DND-41 (cell line): ENCODE measurements at regions not wholly inside any gene's neighbourhood (a gene's known extent, or its start where the extent isn't known, plus 50 kb on each side); places are given as distances from the start of the nearest gene placed in this dataset.

Experiments used
- ATAC-seq: fragments of 200-7000 bp; cut with Tn5 transposase; 3 replicates; pipeline ENCODE4 v1.9.1; 2021; ENCODE audit warnings: low read depth; ENCODE audit not compliant: insufficient read depth
- DNase-seq: peaks from one replicate; pipeline ENCODE4 v3.0.0-alpha.2; 2020
- H2AFZ ChIP-seq: 2 replicates; pipeline ENCODE4 v1.6.0; 2012; ENCODE audit warnings: low read depth, low read length
- H3K27ac ChIP-seq: 2 replicates; pipeline ENCODE4 v1.5.1; 2012; ENCODE audit warnings: low read length, inconsistent platforms
- H3K27me3 ChIP-seq: fragments of 200-600 bp; sonication (generic); 2 replicates; pipeline ENCODE4 v1.6.0; 2012; ENCODE audit warnings: low read length, mild to moderate bottlenecking, inconsistent platforms; ENCODE audit not compliant: insufficient read depth, poor library complexity
- H3K36me3 ChIP-seq: 2 replicates; pipeline ENCODE4 v1.5.1; 2012; ENCODE audit warnings: low read length, inconsistent platforms; ENCODE audit not compliant: insufficient read depth
- H3K4me1 ChIP-seq: 2 replicates; pipeline ENCODE4 v1.5.1; 2012; ENCODE audit warnings: mild to moderate bottlenecking, low read length; ENCODE audit not compliant: insufficient read depth
- H3K4me2 ChIP-seq: 2 replicates; pipeline ENCODE4 v1.6.0; 2012; ENCODE audit warnings: mild to moderate bottlenecking, moderate library complexity, low read length, inconsistent platforms; ENCODE audit not compliant: insufficient read depth
- H3K4me3 ChIP-seq, 2 experiments: fragments of 200-600 bp in 1 of 2; shearing (Covaris generic) in 1 of 2; 2 replicates each; pipeline ENCODE4 v1.5.1; 2012 to 2016; ENCODE audit warnings: inconsistent platforms in 2 of 2, low read length in 2 of 2, mild to moderate bottlenecking in 2 of 2, low read depth in 1 of 2, moderate library complexity in 1 of 2
- H3K79me2 ChIP-seq: 2 replicates; pipeline ENCODE4 v1.6.0; 2012; ENCODE audit warnings: low read length, inconsistent platforms; ENCODE audit not compliant: insufficient read depth
- H3K9ac ChIP-seq: 2 replicates; pipeline ENCODE4 v1.6.0; 2012; ENCODE audit warnings: low read depth, mild to moderate bottlenecking, inconsistent platforms, low read length, moderate library complexity
- H3K9me3 ChIP-seq: 2 replicates; pipeline ENCODE4 v1.5.1; 2012; ENCODE audit warnings: low read length, moderate library complexity, mild to moderate bottlenecking, inconsistent platforms; ENCODE audit not compliant: insufficient read depth, severe bottlenecking
- H4K20me1 ChIP-seq: 2 replicates; pipeline ENCODE4 v1.6.0; 2012; ENCODE audit warnings: low read length; ENCODE audit not compliant: insufficient read depth
- CTCF ChIP-seq: IDR thresholded peaks from 2 replicates; pipeline ENCODE4 v1.5.1; 2012; ENCODE audit warnings: borderline replicate concordance, low read length, moderate library complexity, mild to moderate bottlenecking; ENCODE audit not compliant: poor library complexity, severe bottlenecking; ENCODE audit errors: extremely low read depth
- EZH2 ChIP-seq: IDR thresholded peaks from 3 replicates; pipeline ENCODE4 v1.6.1; 2012; ENCODE audit warnings: borderline replicate concordance, low read depth, mild to moderate bottlenecking, moderate library complexity, low read length, inconsistent platforms; ENCODE audit not compliant: severe bottlenecking

DNA sequence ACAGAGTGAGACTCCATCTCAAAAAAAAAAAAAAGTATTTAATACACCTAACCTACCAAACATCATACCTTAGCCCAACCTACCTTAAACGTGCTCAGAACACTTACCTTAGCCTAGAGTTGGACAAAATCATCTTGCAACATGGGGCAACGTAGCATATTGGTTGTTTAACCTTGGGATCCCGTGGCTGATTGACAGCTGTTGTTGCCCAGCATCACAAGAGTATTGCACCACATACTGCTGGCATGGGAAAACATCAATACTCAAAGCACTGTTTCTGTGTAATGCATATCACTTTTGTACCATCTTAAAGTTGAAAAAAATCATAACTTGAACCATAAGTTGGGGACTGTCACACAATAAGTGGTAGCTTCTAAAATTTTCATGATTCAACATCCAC lies 73.8 kb upstream of the MIR17HG start:
- DNase-seq = no peak
- Histone ChIP-seq H3K4me1 (peaks cover 30% of the 10 kb centered on the region), H3K9me3 (no peaks in the 10 kb centered on the region), H3K4me3 (no peak overlapping the region), H3K4me2 (no peak overlapping the region), H3K27me3 (no peaks in the 10 kb centered on the region), H2AFZ (no peak overlapping the region), H3K79me2 (no peaks in the 10 kb centered on the region), H3K9ac (no peak overlapping the region), H4K20me1 (no peaks in the 10 kb centered on the region), H3K27ac (no peak overlapping the region; the same call in 1 of the 2 replicates), H3K36me3 (no peaks in the 10 kb centered on the region)
- TF ChIP-seq EZH2 = no peak
- ATAC-seq = no peak

GRCh38 chr13:91277013-91277676 lies 70.3 kb upstream of the MIR17HG start:
- TF ChIP-seq CTCF (no peak), EZH2 (no peak)
- ATAC-seq (no peak), DNase-seq (no peak)
- Histone ChIP-seq H3K27ac (no peak overlapping the region), H3K79me2 (no peaks in the 10 kb centered on the region), H3K4me1 (peaks cover 8% of the 10 kb centered on the region), H3K4me3 (no peak overlapping the region), H3K9me3 (no peaks in the 10 kb centered on the region), H2AFZ (no peak overlapping the region), H4K20me1 (no peaks in the 10 kb centered on the region), H3K36me3 (no peaks in the 10 kb centered on the region), H3K4me2 (no peak overlapping the region), H3K27me3 (no peaks in the 10 kb centered on the region), H3K9ac (no peak overlapping the region)

- Histone ChIP-seq H3K9me3 (no peaks in the 10 kb centered on the region), H3K27me3 (no peaks in the 10 kb centered on the region), H3K36me3 (no peaks in the 10 kb centered on the region), H4K20me1 (no peaks in the 10 kb centered on the region), H3K4me3 (no peak overlapping the region), H3K4me2 (no peak overlapping the region), H3K79me2 (no peaks in the 10 kb centered on the region), H3K27ac (no peak overlapping the region), H2AFZ (no peak overlapping the region), H3K4me1 (peaks cover 8% of the 10 kb centered on the region), H3K9ac (no peak overlapping the region)
- ATAC-seq = no peak
- TF ChIP-seq EZH2 = no peak
- TF ChIP-seq CTCF = no peak
- DNase-seq = no peak
Measured at GRCh38 chr13:91278291-91278690, 69.2 kb upstream of the MIR17HG start.

DNA sequence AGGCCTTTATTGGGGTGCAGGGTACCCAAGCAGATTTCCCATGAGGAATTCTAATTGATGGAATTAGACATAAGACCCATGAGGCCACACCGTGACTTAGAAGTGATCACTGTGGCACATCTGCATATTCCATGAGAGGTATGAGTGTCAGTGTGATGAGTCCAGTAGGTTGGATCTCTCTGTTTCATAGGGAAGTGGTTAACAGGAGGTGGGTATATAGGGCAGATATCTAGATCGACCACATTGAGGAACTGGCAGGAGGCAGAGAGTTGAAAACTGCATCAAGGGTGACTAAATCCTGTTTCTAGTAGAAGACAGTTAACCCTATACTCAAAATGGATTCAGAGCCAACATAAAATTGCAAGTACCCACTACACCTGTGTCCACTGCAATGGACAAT lies 68.6 kb upstream of the MIR17HG start:
- H3K9ac ChIP-seq = no peak overlapping the region
- ATAC-seq (peak; percentile 81), DNase-seq (no peak)
- no peaks in the 10 kb centered on the region for H4K20me1 ChIP-seq
- H3K4me2 ChIP-seq = no peak overlapping the region
- peaks cover 8% of the 10 kb centered on the region for H3K4me1 ChIP-seq
- no peak overlapping the region for H3K4me3 ChIP-seq
- TF ChIP-seq CTCF (no peak), EZH2 (no peak)
- H3K27ac ChIP-seq = no peak overlapping the region
- H3K79me2 ChIP-seq = no peaks in the 10 kb centered on the region
- H3K36me3 ChIP-seq = no peaks in the 10 kb centered on the region
- H3K9me3 ChIP-seq = no peaks in the 10 kb centered on the region
- no peaks in the 10 kb centered on the region for H3K27me3 ChIP-seq
- 0 out of 2 replicates have a peak overlapping the region, but pooled peaks have one; percentile 12 for H2AFZ ChIP-seq
